ENCODE measurements at regions not wholly inside any gene's neighbourhood (a gene's known extent, or its start where the extent isn't known, plus 50 kb on each side); places are given as distances from the start of the nearest gene placed in this dataset.
"Not testable (repeated sequence)": the region's sequence is repeated elsewhere in the genome, so short reads cannot be mapped to it uniquely, and the experiment has no call there.

DNA sequence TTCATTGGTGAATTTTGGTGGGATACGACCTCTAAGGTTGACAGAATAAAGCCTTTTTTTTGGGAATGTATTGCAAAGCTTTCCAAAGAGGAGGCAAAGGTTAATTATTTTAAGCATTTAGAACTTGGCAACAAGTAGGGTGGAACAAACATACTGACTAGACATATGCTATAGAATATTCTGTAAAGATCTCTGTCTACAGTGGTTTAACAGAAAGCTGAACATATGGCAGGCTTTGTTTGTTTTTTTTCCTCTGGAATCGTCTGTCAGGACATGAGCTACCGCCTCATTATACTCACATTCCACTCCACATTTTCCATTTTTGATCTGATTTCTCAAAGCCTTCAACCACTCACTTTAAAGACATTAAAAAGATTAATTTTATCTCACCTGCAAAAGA is 153.4 kb upstream of the PELI2 start:
- in situ Hi-C loops (cut with HindIII; ENCODE audit: low sequenced_read_pairs), result no loop called here

DNA sequence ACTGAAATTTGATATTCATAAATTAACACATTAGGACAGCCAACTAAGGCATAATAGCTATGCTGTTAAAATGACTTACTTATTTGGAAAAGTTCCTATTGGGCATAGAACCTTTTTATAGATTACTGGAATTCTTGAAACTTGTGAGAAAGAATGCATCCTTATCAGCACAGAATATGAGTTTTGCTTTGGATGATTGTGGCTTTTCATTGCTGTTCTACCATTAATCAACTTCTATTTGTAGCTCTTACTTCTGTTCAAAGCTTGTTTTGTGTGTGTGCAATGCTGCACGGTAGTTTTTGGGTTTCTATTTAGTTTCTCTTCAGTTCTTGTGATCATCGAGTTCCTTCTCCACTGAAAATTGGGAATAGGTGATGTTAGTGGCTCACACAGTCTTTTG is 152.4 kb upstream of the PELI2 start:
- in situ Hi-C loops (cut with HindIII; ENCODE audit: low sequenced_read_pairs), result no loop called here

DNA sequence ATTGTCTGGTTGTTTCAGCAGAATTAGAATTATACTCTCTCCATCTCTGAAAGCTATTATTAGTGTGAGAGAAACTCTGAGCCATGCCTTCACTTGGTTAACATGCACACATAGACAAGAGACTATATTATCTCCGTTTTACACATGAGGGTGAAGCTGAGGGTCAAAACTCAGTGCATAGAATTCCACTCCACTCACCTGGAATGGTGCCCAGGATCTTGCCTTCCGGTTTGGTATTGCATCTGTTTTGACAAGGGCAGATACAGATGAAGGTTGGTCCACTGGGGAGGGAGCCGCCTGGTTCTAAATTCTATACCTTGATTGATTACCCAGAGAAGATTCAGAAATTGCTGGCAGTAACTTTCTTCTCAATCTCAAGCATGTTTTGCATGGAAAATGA is 149.5 kb upstream of the PELI2 start:
- in situ Hi-C loops (cut with HindIII; ENCODE audit: low sequenced_read_pairs), result no loop called here

DNA sequence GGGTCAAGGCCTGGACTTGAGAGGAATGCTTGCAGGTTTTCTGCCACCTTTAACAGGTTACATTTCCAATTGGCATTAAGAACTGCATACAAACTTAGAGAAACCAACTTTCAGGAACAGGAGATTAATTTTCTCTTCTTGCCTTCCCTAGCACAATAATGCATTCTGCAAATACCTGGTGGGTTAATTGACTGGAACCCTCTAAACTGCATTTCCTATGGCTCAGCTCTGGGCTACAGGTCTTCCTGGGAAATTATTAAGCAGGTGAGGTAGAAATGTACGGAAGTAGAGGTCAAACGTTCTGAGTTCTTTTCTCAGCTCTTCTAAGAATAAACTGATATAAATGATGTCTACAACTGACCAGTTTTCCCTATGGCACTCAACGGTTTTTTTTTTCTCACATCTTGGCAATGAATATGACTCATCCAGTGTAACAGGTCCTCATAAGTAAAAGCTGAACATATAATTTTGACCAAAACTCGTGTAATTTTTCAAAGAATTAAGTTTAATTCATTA is 144.9 kb upstream of the PELI2 start:
- in situ Hi-C loops (cut with HindIII; ENCODE audit: low sequenced_read_pairs), result loop anchor here (5.0 kb wide), 1 partner anchor 39 kb away; no protein-coding TSS in a partner anchor

DNA sequence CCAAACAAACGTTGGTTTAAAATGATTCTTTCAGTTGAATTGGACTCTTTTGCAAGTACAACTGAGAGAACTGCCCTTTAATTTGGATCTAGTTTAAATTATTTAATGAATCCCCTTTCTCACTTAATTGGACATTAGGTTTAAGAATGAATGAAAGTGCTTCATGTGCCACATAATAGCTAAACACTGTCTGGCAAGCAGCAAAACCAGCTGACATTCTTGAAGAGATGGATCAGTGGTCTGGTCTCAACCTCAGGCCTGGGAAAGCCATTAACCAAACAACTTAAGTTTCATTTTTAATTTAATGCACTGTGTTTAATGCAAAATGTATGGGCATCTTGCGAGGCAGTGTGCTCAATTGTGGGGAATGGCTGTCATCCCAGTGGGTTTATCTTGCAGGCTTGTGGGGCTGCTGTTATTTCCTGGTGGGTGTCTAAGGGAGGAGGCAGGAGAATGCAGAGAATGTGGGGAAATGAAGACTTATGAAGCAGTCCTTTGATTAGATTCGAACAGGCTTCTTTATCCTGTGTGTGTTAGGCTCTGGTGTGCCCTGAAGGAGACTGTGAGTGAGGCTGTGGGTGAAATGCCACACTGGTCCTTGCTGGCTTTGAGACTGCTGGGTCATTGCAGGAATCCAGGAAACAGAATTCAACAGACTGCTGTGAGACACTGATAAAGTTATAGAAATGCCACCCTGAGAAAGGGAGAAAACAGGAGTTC is 144.1 kb upstream of the PELI2 start:
- in situ Hi-C loops (cut with HindIII; ENCODE audit: low sequenced_read_pairs), result loop anchor here (5.0 kb wide), 1 partner anchor 38 kb away; no protein-coding TSS in a partner anchor

DNA sequence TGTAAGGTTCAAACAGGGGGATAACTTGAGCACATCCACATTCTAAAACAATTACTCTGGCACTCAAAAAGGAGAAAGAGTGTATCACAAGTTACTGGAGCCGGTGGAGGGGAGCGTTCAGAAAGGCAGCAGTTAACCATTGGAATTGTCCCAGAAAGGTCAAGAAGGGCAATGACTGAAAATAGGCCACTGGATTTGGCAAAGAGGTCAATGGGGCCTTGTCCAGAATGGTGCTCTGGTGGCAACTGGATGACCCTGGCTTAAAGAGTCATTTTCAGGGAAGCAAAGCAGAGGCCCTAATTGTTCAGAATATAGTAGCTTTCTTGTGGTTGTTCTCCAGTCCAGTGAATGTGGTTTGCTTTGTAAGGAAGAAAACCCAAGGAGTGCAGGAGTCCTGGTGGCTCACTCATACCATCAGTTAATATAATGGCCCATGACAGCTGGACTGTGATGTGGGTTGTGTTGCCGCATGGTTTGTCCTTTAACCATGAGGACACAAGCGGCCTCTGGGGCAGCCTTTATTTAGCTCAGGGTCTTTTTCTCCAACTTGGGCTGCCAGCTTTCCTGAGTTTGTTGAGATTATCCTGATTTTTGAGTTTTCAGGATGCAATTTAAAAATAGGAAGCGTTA is 142.8 kb upstream of the PELI2 start:
- in situ Hi-C loops (cut with HindIII; ENCODE audit: low sequenced_read_pairs), result no loop called here

DNA sequence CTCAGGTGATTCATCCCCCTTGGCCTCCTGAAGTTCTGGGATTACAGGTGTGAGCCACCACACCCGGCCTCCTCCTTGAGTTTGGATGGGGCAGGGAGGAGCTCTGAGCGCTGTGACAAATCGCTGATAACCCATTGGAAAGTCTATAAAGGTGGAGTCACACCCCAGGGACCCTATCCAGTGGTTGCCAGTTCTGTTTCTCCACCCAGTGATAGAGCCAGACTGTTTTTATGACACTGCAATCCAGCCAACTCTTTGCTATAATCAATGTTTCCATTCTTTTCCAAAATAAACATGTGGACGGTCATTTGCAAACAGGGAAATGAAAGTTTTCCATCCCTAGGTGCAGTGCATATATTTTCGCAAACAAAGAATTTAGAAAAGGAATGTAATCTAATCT is 142.0 kb upstream of the PELI2 start:
- in situ Hi-C loops (cut with HindIII; ENCODE audit: low sequenced_read_pairs), result no loop called here

DNA sequence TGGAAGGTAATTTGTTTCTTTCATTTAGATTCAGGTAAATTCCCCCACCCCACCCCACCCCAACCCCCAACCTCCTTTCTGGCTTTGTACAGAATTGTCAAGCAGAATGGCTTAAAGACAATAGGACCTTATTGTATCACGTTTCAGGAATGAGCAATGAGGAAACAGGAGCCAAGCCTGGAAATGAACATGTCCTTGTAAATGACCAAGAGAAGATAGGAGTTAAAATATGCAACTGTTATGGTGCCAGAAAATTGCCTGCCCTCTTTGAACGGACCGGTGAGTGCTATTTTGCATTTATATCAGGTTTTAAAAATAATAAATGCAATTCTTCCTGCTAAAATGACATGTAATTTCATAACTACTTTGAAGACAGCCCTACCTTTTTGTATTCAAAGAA is 141.6 kb upstream of the PELI2 start:
- in situ Hi-C loops (cut with HindIII; ENCODE audit: low sequenced_read_pairs), result no loop called here

DNA sequence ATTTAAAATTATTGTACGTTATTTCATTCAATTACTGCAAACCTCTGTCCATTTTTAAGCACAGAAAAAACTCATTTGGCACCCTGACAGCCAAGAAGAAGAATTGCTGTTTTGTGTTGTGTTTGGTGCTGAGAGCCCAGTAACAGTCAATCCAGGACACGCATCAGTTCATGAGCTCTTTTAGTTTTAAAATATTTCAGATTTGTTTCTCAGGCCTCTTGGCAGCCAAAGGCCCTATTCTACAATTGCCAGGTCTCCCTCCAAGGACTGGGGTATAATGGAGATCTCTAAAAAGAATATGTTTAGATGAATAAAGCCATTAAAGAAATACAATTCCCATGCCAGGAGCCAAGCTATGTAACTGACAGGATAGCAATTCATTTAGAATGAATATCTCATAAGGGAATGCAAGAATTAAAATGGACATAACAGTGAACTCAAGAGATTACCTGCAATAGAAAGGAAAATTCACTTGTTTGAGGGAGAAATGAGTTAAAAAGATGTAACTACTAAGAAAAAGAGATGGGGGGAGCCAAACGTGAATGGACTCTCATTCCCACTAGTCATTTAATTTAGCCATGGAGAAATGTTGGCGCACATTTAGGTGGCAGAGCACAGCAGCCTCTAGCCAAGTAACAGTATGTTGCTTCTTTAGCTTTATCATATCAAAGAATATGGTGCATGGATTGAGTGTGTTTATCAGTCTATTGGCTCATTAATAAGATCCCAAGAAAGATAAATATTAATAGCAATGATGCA is 140.6 kb upstream of the PELI2 start:
- in situ Hi-C loops (cut with HindIII; ENCODE audit: low sequenced_read_pairs), result no loop called here

DNA sequence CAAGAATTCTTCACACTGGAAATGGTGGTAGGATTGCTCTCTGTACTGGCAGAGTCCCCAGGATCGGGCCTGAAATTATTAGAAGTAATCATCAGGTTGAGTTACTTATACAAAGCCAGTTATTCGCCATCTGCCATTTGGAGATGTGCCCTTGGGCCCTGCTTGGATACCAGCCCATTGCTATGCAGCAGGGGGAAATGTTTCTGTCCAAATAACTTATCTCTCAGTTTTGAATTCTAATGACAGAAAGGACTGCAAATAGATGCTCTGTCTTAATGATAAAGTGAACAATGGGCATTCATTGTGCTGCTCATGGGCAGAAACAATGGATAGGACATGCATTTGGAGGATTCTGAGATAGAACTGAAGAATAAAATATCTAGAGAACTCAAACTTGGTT is 139.1 kb upstream of the PELI2 start:
- in situ Hi-C loops (cut with HindIII; ENCODE audit: low sequenced_read_pairs), result no loop called here

DNA sequence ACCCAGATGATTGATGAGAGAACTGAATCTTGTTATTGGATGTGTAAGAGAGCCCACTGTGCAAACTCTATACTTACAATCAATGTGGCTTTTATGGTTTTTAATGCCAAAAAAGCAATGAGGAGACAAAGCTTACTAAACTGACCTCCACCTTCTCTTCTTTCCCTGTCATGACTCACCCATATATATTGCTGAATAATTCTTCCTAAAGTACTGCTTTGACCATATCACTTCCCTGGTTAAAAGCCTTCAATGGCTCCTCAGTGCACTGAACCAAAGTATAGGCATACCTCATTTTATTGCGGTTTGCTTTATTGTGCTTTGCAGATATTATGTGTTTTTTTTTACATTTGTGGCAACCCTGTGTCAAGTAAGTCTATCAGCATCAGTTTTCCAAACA is 138.4 kb upstream of the PELI2 start:
- in situ Hi-C loops (cut with HindIII; ENCODE audit: low sequenced_read_pairs), result loop anchor here (5.0 kb wide), 1 partner anchor 67 kb away; no protein-coding TSS in a partner anchor

DNA sequence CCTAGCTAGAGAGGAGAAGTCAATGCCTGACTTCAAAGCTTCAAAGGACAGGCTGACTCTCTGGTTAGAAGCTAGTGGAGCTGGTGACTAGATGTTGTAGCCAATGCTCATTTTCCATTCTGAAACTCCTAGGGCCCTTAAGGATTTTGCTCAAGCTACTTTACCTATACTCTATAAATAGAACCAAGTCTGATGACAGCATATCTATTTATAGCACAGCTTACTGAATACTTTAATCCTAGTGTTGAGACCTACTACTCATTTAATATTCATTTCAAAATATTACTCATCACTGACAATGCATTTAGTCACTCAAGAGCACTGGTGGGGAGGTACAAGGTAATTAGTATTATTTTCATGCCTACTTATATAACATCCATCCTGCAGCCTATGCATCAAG is 137.2 kb upstream of the PELI2 start:
- in situ Hi-C loops (cut with HindIII; ENCODE audit: low sequenced_read_pairs), result loop anchor here (5.0 kb wide), 1 partner anchor 69 kb away; no protein-coding TSS in a partner anchor

DNA sequence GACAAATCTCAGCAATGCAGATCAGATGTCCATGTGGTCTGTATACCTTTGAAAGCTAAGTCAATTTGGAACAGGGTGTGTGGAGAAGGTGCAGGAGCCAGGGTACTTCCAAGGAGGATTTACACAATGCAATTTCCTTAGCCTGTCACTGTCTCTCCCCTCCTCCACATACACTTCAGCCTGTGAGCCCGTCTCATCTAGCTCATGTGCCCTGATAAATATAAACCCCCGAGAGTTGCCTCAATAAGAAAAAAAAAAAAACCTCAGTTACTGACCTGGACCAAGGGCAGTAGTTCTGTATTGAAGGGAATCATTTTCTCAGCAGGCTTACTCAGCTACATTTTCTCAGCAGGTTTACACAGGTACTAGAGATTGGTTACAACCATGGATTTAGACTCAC is 132.1 kb upstream of the PELI2 start:
- in situ Hi-C loops (cut with HindIII; ENCODE audit: low sequenced_read_pairs), result no loop called here

DNA sequence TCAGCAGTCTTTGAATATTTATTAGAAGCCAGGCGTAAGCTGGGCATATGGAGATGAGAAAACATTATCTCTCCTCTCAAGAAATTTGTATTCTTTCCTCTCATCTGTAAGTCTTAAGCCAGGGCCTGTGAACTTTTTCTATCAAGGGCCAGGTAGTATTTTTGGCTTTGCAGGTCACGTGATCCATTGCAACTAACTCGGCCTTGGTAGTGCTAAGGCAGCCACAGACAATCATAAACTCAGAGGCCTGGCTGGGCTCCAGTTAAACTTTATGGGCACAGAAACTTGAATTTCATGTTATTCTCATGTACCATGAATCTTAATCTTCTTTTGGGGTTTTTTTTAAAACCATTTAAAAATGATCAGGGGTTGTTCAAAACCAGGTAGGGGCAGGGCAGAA is 117.4 kb upstream of the PELI2 start:
- in situ Hi-C loops (cut with HindIII; ENCODE audit: low sequenced_read_pairs), result no loop called here

DNA sequence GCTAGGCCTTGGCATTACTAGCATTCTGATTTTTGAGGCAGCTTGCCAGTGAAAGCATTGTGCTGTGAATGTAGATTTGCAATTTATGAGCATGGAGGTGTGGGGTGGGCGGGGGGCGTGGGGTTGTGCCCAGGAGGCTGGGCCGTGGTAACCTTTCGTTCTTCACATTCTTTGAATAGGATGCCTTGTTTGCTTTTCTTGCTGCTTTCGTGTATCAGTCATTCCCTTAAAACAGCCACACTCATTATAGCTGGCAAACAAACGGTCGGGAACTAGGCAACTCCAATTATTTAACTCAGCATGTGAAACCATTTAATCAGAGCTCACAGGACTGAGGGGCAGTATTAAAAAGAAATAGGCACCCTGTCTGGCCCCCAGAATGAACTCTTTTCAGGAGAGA is 115.9 kb upstream of the PELI2 start:
- in situ Hi-C loops (cut with HindIII; ENCODE audit: low sequenced_read_pairs), result no loop called here

DNA sequence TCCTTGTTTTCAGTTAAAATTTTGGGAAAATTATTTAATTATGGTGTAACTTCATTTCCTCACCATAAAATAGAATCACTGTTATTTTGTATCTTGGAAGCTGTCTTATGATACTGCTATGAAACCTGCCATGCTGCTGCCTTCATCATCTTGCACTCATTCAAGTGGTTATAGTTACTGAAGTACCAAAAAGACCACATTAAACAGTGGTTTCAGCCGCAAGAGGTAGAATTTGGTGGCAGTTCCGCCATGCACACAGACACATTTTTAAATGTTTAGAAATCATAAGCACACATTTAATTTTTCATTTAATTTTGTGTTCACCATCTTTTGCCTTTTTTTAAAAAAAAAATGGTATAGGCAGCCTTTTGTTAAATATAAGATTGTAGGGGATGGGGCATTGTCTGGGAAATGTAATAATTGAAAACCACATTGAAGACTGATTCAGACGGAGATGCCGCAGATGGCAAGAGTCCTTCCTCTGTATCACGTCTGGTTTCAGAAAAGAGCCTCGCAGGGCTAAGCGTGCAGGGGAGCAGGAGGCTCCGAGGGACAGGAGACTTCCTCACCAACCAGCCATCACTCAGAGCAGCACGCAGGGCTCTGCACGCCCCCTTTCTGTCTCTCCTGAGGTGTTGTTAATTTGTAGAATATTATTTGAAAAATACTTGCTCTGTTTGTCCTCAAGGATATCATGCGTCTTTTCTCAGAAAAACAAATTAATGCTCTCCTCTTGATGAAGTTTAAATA is 115.2 kb upstream of the PELI2 start:
- in situ Hi-C loops (cut with HindIII; ENCODE audit: low sequenced_read_pairs), result no loop called here

DNA sequence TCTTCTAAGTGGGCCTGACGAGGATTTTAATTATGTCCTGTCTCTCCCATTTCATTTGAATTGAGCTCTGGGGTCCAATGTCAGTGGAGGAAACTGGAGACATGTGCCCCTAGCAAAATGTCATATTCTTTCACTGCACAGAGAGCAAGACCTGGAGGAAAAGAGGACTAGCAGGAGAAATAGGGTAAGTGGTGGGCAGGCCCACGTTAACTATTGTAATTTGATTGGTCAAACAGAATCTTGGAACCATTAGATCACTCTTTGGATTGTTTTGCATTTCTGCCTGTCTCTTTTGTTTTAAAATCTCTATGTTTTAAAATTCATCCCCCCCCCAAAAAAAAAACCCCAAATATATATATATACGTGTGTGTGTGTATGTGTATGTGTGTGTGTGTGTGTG is 113.9 kb upstream of the PELI2 start:
- in situ Hi-C loops (cut with HindIII; ENCODE audit: low sequenced_read_pairs), result no loop called here

DNA sequence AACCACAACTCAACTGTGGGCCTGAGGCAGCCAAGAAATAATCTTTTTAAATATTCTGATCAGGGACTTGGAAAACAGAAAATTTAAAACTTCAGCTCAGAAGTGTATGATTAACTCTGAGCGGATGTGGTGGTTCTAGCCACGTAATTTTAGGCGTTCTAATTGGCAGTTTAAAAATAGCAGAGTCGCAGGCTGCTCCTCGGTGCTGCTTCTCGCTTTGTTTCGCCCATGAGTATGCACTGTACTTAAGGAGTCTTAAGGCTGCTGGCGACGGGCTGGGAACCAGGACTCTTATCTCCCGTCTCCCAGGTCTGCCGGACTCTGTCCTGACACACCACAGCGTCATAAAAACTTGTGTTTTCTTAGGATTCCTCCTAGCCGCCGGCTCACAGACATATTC is 113.4 kb upstream of the PELI2 start:
- in situ Hi-C loops (cut with HindIII; ENCODE audit: low sequenced_read_pairs), result no loop called here

DNA sequence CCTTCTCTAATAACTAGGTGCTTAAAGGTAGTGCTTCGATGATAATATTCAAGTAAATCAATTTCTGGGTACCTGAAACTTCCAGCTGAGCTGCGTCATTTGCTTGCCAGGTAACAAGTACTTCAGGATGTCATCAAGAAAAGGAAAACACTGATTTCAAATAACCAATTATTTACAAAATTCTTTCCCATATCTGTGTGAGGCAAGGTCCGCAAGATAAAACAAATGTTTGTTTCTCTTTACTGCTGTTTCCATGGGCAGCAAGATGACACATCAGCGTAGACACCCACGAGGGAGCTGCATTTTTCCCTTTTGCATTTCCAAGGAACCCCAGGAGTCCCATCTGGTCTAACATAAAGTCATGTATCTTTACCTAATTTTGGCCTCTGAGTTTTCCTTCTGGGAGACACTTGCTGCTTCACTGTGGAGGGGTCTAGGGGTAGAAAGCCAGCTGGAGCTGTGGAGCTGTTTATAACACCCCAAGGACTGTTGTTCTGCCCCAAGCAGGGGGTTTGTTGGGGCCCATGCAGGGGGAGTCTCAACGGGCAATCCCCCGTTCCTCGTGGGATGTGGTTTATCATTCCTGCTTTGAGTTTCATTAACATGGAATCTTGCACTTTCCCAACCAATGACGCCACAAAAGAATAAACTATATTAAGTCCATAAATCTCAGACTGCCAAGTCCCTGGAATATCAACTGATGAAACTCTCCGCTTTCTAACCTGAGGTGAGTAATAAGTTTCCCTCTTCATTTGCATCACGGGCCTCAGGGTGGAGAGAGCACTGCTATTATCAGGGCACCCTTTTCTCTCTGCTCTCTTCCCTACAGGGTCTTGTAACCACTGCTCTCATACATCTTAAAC is 112.8 kb upstream of the PELI2 start:
- in situ Hi-C loops (cut with HindIII; ENCODE audit: low sequenced_read_pairs), result no loop called here

DNA sequence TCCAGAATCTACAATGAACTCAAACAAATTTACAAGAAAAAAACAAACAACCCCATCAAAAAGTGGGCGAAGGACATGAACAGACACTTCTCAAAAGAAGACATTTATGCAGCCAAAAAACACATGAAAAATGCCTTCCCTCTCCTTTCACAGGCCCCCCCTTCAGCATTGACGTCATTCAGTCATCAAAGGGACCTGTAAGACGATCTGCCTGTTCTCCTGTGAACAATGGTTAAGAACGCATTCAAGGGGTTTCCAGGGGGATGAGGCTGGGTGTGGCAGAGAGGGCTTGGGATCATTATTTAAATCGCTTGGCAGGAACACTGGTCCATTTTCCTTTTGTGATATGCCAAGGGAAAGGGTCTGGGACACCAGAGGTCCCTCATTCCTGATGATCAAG is 110.7 kb upstream of the PELI2 start:
- in situ Hi-C loops (cut with HindIII; ENCODE audit: low sequenced_read_pairs), result not testable (repeated sequence)

All from endothelial cell of hepatic sinusoid (primary cell).